ENCODE measurements at regions not wholly inside any gene's neighbourhood (a gene's known extent, or its start where the extent isn't known, plus 50 kb on each side); places are given as distances from the start of the nearest gene placed in this dataset.

GRCh38 chr10:44054046-44054445 is 330.9 kb downstream of the CXCL12 start:
- no peak for TF ChIP-seq CTCF (IDR thresholded peaks at IDR 0.05; ENCODE audit: insufficient read depth, low read depth, low read length, missing control alignments)
- no peak for DNase-seq (ENCODE audit: low read depth)
- H3K4me3 ChIP-seq (ENCODE audit: low read length), result no peak overlapping the region

GRCh38 chr10:44053391-44053790 is 331.5 kb downstream of the CXCL12 start:
- no peak overlapping the region for H3K4me3 ChIP-seq (ENCODE audit: low read length)
- no peak for DNase-seq (ENCODE audit: low read depth)
- no peak for TF ChIP-seq CTCF (IDR thresholded peaks at IDR 0.05; ENCODE audit: insufficient read depth, low read depth, low read length, missing control alignments)

- no peak for TF ChIP-seq CTCF (IDR thresholded peaks at IDR 0.05; ENCODE audit: insufficient read depth, low read depth, low read length, missing control alignments)
- no peak overlapping the region for H3K4me3 ChIP-seq (ENCODE audit: low read length)
- peak; percentile 13 for DNase-seq (ENCODE audit: low read depth)
Measured at GRCh38 chr10:44051584-44052385, 333.1 kb downstream of the CXCL12 start.

- TF ChIP-seq CTCF (IDR thresholded peaks at IDR 0.05; ENCODE audit: insufficient read depth, low read depth, low read length, missing control alignments), result no peak
- DNase-seq (ENCODE audit: low read depth), result no peak
- no peak overlapping the region for H3K4me3 ChIP-seq (ENCODE audit: low read length)
Measured at GRCh38 chr10:44051091-44051490, 333.8 kb downstream of the CXCL12 start.

GRCh38 chr10:44049301-44050015 is 335.4 kb downstream of the CXCL12 start:
- no peak for DNase-seq (ENCODE audit: low read depth)
- H3K4me3 ChIP-seq (ENCODE audit: low read length), result no peak overlapping the region
- TF ChIP-seq CTCF (IDR thresholded peaks at IDR 0.05; ENCODE audit: insufficient read depth, low read depth, low read length, missing control alignments), result no peak

- no peak for DNase-seq (ENCODE audit: low read depth)
- H3K4me3 ChIP-seq (ENCODE audit: low read length), result no peak overlapping the region
- TF ChIP-seq CTCF (IDR thresholded peaks at IDR 0.05; ENCODE audit: insufficient read depth, low read depth, low read length, missing control alignments), result no peak
Measured at GRCh38 chr10:44047361-44047760, 337.5 kb downstream of the CXCL12 start.

Data from epithelial cell of esophagus (primary cell).